ENCODE measurements at regions not wholly inside any gene's neighbourhood (a gene's known extent, or its start where the extent isn't known, plus 50 kb on each side); places are given as distances from the start of the nearest gene placed in this dataset.

DNA sequence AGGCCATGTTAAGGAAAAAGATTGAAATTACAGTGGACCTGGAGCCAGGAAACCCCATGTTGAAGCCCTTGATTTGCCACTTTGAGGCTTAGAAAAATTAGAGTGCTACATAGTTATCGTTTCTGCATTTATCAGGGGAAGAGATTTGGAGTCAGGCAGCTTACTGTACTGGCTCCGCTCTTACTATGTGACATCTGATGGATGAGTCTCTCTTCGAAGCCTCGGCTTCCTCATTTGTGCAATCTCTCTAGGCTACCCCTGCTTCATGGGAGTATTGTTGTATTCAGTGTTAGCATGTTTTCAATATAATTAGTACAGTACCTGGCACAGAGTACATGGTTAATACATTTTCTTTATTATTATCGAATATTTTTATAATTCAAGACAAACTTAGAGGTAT lies 480.4 kb upstream of the USP24 start:
- DNase-seq (ENCODE audit: extremely low read depth, low read depth) = no peak
- TF ChIP-seq, protein P1, sequence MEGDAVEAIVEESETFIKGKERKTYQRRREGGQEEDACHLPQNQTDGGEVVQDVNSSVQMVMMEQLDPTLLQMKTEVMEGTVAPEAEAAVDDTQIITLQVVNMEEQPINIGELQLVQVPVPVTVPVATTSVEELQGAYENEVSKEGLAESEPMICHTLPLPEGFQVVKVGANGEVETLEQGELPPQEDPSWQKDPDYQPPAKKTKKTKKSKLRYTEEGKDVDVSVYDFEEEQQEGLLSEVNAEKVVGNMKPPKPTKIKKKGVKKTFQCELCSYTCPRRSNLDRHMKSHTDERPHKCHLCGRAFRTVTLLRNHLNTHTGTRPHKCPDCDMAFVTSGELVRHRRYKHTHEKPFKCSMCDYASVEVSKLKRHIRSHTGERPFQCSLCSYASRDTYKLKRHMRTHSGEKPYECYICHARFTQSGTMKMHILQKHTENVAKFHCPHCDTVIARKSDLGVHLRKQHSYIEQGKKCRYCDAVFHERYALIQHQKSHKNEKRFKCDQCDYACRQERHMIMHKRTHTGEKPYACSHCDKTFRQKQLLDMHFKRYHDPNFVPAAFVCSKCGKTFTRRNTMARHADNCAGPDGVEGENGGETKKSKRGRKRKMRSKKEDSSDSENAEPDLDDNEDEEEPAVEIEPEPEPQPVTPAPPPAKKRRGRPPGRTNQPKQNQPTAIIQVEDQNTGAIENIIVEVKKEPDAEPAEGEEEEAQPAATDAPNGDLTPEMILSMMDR (IDR thresholded peaks at IDR 0.05; ENCODE audit: low read depth, low read length, missing control alignments) = no peak

GRCh38 chr1:55695151-55695550 lies 480.0 kb upstream of the USP24 start:
- no peak overlapping the region for H3K4me3 ChIP-seq (replicated peaks; ENCODE audit: low read depth, low read length)
- DNase-seq (ENCODE audit: extremely low read depth, low read depth) = no peak
- TF ChIP-seq, protein P1 (IDR thresholded peaks at IDR 0.05; ENCODE audit: low read depth, low read length, missing control alignments) = no peak

More for the DNA sequence above, 480.4 kb upstream of the USP24 start:
- no peak overlapping the region for H3K4me3 ChIP-seq (replicated peaks; ENCODE audit: low read depth, low read length)

- no peak for DNase-seq (ENCODE audit: extremely low read depth, low read depth)
- TF ChIP-seq, protein P1 (IDR thresholded peaks at IDR 0.05; ENCODE audit: low read depth, low read length, missing control alignments) = no peak
- no peak overlapping the region for H3K4me3 ChIP-seq (replicated peaks; ENCODE audit: low read depth, low read length)
Measured at GRCh38 chr1:55694310-55694801, 479.2 kb upstream of the USP24 start.

GRCh38 chr1:55692726-55693125 lies 477.6 kb upstream of the USP24 start:
- TF ChIP-seq, protein P1 (IDR thresholded peaks at IDR 0.05; ENCODE audit: low read depth, low read length, missing control alignments) = no peak
- H3K4me3 ChIP-seq (replicated peaks; ENCODE audit: low read depth, low read length) = no peak overlapping the region
- no peak for DNase-seq (ENCODE audit: extremely low read depth, low read depth)

- TF ChIP-seq, protein P1 (IDR thresholded peaks at IDR 0.05; ENCODE audit: low read depth, low read length, missing control alignments) = no peak
- DNase-seq (ENCODE audit: extremely low read depth, low read depth) = no peak
- no peak overlapping the region for H3K4me3 ChIP-seq (replicated peaks; ENCODE audit: low read depth, low read length)
Measured at GRCh38 chr1:55690366-55690765, 475.2 kb upstream of the USP24 start.

DNA sequence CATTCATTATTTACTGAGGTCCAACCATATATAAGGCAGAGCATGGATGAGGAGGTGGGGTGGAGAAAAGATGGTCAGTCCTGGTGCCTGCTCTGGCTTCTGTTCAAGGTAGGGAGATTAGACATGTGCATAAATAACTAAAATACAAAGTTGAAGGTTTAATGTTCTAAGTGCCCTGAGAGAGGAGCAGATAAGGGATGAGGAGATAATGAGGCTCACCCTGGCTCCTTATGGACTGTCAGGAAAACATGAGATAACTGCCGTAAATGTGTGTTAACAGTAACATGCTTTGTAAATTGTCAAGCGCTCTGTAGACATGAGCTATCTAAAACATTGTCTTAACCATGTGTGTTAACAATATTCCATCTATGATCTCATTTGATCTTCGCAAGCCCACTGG lies 474.6 kb upstream of the USP24 start:
- no peak for DNase-seq (ENCODE audit: extremely low read depth, low read depth)
- TF ChIP-seq, protein P1 (IDR thresholded peaks at IDR 0.05; ENCODE audit: low read depth, low read length, missing control alignments) = no peak
- no peak overlapping the region for H3K4me3 ChIP-seq (replicated peaks; ENCODE audit: low read depth, low read length)

GRCh38 chr1:55685560-55685959 lies 470.4 kb upstream of the USP24 start:
- no peak for DNase-seq (ENCODE audit: extremely low read depth, low read depth)
- TF ChIP-seq, protein P1 (IDR thresholded peaks at IDR 0.05; ENCODE audit: low read depth, low read length, missing control alignments) = no peak
- H3K4me3 ChIP-seq (replicated peaks; ENCODE audit: low read depth, low read length) = no peak overlapping the region

Measured in HFF-Myc (cell line).